Epithelial cell of proximal tubule (primary cell): ENCODE measurements at regions not wholly inside any gene's neighbourhood (a gene's known extent, or its start where the extent isn't known, plus 50 kb on each side); places are given as distances from the start of the nearest gene placed in this dataset.

Experiments
- DNase-seq: peaks from one replicate; pipeline ENCODE4 v3.0.0-alpha.2; 2011; ENCODE audit warnings: low read depth
- H3K4me3 ChIP-seq: 2 replicates; pipeline ENCODE4 v1.5.1; 2011; ENCODE audit warnings: low read depth, mild to moderate bottlenecking, low read length
- CTCF ChIP-seq: conservative IDR thresholded peaks from 2 replicates; pipeline ENCODE4 v1.5.1; 2012; ENCODE audit warnings: low read depth, mild to moderate bottlenecking, low read length

DNA sequence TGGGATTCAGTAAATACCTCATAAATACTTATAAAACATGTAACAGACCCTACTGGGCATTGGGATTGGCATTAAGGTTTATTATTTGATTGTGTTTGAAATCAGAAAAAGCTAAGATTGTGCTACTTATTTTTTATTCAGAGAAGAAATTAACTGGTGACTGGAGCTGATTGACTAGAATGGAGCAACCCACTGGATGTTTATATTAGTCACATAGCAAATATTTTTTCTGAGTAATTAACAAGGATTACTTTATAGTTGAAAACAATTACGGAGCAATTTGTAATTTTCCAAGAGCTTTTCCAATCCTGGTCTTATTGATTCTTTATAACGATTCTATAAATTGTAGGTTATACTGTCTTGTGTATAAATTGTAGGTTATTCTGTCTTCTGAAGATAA lies 208.7 kb downstream of the HLX start:
- no peak for TF ChIP-seq CTCF
- H3K4me3 ChIP-seq, result no peak overlapping the region

DNA sequence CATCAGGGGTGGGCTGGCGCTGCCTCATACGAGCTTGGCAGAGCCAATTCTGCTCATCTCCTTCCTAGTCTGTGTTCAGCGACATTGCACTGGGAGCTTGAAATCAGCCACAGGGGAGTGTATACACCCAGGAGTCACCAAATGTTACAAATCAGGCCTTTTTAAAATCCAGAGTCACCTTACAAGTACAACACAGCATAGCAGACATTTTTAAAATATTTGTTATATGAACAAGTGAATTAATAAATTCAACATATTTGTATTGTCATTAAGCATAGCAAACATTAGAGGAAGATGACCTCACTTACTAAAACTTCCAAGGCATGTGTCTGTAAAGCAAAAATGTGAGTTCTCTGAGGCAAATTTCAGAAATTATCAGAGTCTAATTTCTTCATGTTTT lies 210.0 kb downstream of the HLX start:
- no peak for TF ChIP-seq CTCF
- DNase-seq, result no peak
- H3K4me3 ChIP-seq, result no peak overlapping the region

More for the DNA sequence above, 208.7 kb downstream of the HLX start:
- DNase-seq, result no peak

DNA sequence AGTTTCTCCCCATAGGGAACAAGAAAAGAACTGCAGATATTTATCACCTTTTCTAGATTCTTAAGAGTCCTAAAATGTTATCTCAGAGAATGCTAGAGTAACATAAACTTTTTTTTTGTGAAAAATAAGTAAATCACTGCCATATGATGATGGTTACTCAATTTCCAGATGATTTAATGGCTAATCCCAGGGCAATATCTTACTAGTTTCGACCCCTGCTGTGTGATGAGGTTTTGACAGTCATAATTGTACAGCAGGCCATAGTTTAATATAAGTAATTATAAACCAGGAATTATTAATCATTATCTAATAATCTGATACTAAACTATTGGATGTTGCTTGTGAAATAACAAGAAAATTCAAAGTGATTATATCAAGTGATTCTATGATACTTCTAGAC lies 210.6 kb downstream of the HLX start:
- TF ChIP-seq CTCF, result no peak
- no peak overlapping the region for H3K4me3 ChIP-seq
- no peak for DNase-seq

DNA sequence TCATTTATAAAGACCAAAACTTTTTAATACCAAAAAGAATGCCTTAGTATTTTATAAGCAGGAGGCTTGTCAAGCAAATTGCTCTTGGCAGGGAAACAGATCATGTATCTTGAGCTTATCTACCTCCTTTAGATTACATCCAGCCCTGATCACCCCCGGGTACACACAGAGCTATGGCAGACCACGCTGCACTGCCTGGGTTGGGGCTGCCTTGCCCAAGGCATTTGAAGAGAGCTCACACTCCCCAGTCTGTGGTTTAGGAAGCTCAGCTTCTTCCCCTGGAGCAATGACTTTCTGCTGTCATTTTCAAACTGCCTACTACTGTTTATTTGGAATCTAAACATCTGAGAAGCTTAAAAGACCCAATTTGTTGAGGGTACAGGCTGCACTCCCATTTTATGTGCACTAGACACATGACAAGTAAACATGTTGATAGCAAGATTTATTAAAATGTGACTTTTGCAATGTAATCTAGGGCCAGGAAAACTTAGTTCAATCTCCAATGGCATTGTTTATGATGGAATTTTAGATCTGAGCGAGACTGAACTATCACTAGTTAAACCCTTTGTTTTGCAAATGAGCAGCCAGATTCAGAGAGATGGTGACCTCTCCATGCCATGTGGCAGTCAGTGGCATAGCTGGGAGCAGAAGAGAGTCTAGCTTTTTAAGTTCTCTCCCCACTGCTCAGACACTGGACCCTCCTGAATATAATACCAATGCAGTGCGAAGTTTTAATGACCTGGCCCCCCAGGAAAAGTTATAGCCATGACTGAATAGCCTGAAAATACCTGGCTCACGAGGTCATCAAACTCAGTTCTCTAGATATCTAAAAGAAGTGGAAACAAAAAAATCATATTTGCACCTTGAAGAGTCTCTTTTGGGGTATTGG lies 214.9 kb downstream of the HLX start:
- no peak for DNase-seq
- H3K4me3 ChIP-seq, result no peak overlapping the region
- no peak for TF ChIP-seq CTCF

DNA sequence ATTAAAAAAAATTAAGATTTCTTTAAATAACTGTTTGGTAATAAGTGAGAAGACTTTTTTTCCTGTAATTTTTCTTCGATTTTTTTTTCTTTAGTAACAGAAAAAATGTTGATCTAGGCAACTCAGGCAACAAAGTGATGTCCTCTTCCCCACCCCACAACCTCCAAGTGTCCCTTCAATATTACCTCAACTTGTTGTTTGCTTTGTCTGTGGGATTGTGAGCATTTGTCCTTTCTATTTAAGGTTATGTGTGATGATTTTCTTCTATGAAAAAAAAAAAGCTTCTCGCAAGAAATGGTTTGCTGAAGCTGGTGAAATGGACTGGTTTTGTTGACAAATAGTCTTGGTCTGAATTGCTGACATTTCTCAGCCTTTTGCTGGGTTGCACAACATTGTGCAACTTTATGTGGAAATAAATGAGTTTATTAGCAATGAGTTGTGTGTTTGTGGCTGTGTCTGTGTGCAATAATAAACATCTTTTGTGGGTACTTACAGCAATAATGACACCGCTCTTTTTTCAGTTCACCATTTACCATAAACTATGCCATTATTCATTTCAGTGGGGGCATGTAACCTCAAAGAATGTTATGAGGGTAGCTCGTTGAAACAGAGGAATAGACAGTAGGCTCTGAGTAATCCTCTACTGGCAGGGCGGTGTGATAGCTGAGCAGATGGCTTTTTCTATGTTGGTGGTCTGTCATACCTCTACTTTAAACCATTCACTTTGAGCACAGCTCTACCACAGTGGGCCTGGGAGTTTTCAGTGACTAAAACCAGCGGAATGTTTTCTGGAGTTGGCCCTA lies 218.4 kb downstream of the HLX start:
- no peak for DNase-seq
- no peak overlapping the region for H3K4me3 ChIP-seq
- no peak for TF ChIP-seq CTCF

DNA sequence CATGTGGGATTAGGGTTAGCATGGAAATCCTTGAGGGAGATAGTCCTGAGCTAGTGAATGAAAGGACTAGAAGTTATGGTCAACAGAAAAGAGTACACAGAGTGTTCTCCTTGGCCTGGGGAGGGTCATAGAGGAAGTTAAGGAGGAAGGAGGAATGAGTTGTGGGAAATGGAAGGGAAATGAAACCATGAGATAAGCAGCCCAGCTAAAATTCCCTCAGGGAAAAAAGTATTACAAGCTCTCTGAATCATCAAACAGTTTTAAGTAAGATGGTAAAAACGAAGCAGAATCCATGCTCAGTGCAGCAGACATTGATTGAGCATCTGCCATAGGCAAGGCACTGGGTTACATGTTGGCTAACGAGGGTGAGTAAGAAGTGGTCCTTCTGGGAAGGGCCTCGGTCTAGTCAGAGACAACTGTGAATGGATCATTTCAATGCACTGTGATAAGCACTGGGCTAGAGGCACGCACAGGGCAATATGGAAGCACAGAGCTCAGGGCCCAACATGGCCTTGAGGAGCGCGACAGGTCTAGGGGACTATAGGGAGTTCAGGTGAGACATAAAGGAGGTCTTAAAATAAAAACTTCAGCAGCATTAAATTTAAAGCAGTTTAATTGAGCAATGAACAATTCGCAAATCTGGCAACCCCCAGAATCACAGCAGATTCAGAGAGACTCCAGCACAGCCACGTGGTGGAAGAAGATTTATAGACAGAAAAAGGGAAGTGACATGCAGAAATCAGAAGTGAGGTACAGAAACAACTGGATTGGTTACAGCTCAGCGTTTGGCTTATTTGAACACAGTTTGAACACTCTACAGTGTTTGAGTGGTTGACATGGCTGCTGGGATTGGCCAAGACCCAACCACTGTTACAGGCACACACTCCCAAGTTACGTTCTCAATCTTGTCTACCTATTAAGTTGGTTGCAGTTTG lies 219.5 kb downstream of the HLX start:
- DNase-seq, result no peak
- no peak overlapping the region for H3K4me3 ChIP-seq
- no peak for TF ChIP-seq CTCF
